GM21367 (cell line): ENCODE measurements at regions not wholly inside any gene's neighbourhood (a gene's known extent, or its start where the extent isn't known, plus 50 kb on each side); places are given as distances from the start of the nearest gene placed in this dataset.
A peak's percentile ranks its signal among the peaks of the same experiment; 100 is the strongest.

Experiments used
- ATAC-seq: cut with Tn5 transposase; IDR thresholded peaks from one replicate; pipeline ENCODE4 v1.9.1; 2021; ENCODE audit not compliant: unreplicated experiment

DNA sequence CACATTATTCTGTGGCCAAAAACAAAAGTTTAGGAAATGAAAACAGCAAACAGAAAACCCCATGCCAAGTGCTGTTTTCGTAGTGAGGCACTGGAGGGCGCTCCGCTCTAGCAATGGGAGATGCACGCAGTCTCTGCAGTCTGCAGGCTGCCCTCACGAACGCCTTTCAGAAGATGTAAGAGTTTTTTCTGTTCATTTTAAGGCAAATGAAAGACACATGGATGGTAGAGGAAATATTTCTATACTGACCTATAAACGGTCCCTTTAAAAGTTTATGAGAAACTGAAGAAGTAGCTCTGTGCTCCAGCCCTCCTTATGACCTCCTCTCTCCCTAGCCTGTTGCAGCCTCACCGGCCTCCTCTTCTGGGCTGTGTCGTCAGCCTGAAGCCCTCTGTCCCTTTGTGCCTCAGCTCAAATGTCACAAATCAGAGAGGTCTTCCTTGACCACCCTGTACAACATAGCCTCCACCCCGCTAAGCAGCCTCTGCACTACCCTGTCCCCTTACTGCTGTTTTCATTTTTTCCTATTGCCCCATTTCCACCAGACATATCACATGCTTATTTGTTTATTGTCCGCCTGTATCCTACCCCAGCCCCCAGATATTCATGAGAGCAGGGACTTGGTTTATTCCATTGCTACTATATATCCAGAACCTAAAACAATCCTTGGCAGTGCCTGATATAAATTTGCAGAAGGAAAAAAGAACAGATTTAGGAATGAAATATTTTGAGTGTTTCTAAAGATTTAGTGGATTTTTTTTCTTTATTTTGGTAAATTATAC, 116.4 kb downstream of the TM9SF2 start:
- ATAC-seq = no peak

GRCh38 chr13:99614465-99614885, 113.2 kb downstream of the TM9SF2 start:
- peak; percentile 50 for ATAC-seq
